Ramos (cell line): ENCODE measurements at regions not wholly inside any gene's neighbourhood (a gene's known extent, or its start where the extent isn't known, plus 50 kb on each side); places are given as distances from the start of the nearest gene placed in this dataset.

ENCODE experiments used
- in situ Hi-C: fragments of 300-500 bp; cut with MboI; formaldehyde crosslinking; loops from one replicate; pipeline ENCODE4 v1.14.3; 2022; ENCODE audit warnings: low sequenced_read_pairs; ENCODE audit not compliant: unreplicated experiment

DNA sequence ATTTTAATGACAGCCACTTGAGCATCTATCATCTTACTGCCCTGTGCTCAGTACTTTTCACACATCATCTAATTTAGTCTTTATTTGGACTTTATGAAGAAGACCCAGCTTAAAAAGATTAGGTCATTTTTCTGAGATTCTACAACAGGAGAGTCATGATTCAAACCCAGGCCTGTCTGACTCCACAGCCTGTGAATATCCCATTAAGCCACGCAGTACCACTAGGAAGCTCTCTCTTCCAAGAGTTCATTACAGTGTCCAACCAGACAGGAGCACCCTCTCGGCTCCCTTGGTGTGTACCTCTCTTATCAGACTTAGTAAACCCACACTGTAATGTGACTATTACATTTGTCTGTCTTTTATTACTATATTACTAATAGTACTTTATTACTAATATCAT is 332.8 kb downstream of the DHX15 start:
- in situ Hi-C loops = no loop called here

DNA sequence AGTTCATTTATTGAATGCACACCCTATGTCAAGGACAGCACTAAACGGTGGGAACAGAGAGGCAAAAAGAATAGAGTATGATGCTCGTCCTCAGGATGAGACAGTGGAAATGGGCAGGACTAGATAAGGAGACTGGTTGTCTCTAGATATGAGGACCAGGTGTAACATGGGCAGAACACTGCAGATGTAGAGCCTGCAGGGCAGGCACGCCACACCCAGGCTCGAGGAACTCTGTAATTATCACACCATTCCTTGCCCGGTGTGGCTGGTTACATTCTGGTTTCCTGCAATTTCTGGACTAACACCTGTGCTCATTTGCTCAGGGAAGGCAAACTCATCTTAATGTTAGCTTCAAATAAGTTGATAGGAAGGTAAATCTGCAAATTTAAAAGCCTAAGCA is 334.4 kb downstream of the DHX15 start:
- in situ Hi-C loops = no loop called here

DNA sequence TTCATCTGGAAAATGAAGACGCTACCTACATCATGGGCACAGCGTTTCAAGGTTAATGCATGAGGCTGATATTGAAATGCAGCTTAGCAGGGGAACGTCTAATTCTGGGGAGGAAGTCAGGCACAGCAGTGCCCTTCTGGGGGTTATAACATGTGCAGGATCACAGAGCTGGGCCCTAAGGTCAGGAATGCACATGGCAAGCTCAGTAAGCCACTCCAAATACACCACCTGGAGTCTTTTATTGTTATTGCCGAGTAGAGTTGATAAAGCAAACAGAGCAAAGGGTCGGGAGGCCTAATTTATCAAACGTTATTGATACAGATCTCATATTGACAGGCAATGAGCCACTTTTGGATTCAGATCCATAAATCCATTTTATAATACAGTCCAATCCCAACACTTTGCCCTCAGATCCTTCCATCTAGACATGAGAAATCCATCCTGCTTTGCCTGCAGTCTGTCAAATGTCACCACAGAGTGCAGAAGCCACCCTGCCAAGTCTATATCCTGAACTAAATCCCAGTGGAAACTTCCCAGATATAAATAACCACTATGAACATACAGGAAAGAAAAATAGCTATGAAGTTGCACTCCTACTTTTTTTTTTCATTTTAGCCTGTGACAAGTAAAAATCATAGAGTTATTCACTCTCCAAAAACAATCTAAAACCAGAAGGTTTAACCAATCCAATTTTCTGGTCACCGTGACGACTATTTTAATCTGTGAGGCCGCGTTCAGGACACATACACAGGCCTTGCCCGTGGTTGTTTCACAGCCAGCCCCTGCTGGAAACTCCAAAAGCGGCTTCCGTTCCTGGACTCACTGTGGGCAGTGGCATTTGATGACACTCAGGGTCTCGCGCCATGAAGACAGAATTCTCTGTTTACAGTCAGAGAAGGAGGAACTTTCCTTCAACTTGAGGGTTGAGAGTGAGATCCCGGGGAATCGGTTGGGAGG is 335.4 kb downstream of the DHX15 start:
- in situ Hi-C loops = no loop called here

DNA sequence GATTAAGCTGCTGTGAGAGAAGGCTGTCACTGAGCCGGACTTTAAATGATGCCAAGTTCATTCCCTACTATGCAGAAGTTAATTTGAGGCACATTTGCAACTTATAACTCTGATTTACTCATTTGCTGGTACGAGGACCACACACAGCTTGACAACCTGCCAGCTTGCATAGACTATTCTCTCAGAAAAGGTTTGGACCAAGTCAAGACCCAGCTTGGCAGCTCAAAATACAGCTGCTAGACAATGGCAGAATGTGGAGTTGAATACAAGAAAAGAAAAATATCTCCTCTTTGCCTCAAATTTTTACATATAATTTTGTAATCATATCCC is 338.9 kb downstream of the DHX15 start:
- in situ Hi-C loops = no loop called here

DNA sequence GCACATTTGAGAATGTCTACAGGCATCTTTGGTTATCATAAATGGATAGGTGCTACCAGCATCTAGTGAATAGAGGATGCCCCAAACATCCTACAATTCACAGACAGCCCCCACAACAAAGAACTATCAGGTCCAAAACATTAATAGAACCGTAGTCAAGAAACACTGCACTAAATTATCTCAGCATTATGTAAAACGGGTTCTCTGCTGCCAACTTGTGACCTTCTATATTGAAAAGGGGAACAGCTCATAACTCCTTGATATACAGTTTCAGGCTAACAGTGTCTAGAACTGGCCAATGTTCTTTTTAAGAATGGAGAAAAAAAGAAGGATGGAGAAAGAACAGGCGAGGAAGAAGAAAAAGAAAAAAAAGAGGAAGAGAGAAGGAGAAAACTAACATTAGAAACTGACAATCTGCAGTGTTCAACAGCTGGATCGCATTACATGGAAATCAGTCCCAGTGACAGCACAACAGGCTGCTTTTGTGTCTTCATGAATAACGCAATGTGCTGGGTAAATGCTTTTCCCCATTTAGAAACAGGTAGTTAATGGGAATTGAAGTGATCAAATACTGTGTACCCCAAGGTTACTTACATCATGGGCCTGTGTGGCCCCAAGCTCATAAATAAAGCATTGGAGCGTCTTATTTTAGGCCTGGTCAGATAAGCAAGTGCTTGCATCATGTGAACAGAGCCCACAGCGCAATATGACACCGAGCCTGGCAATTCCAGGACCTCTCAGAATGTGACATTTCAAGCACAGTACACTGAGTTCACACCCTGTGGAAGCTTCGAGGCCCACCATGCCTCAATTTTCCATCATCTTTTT is 339.5 kb downstream of the DHX15 start:
- in situ Hi-C loops = no loop called here

DNA sequence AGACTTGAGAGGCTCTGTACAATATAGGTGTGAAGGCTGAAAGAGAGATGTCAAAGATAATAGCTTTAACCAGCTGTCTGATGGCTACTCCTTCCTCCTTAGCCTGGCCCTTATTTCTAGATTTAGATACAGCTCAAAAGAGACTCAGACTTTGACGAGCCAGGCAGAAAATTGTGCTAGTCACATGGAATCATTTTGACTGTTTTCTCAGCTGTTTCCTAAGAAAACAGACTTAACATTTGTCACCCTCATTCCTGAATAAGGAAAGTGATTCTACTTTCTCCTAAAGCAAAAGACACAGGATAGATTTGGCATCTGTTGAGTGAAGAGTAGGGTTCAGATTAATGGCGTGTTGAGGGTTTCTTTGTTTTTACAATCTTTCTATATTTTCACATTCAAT is 340.7 kb downstream of the DHX15 start:
- in situ Hi-C loops = no loop called here

DNA sequence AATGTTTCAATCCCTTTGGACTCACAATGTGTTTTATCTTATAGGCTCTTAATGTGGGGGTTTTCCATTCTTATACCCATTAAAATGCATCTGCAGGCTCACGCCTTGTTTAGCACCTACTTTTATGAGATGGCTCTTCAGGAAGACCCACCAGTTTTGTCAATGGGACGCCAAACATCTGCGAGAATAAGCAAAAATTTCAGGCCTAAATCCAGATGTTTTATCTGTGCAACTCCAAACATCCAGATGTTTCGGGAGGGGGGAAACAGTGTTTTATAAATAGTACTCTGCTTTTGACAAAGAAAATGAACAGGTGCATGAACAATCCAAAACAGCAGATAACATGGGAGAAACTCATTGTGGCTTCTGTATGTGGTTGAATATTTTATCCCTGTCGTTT is 342.8 kb downstream of the DHX15 start:
- in situ Hi-C loops = no loop called here

DNA sequence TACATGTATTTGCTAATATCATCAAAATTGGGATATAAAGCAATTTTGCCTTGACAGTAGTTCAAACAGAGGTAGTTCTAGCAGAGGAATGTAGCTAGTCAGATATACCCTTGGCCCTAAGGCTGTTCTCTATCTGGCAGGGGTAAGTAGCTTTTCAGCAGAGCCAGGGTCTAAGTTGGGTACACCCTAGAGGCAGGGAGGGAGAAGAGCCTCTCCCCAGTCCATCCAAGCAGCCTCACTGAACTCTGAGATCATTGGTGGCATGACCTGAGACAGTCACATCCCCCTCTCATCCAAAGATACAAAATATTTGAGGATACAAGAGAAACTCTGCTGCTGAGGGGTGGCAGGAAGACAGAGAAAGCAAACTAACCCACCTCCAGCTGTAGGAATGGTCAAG is 343.7 kb downstream of the DHX15 start:
- in situ Hi-C loops = no loop called here

DNA sequence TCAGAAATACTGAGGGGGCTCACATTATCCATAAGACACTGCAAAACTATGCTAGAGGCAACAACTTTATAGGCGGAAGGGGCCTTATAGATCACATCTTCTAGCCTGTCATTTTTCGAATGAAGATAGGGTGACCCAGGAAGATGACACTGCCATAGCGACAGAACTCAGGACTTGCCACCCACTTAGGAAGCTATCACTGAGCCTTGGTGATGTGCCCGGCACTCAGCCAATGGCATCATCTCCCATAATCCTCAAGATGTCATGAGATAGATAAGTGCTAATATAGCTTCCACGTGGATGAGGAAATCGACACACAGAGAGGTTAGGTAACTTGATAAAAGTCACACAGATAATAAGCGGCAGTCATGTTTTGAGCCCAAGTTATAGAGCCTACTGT is 346.6 kb downstream of the DHX15 start:
- in situ Hi-C loops = no loop called here

DNA sequence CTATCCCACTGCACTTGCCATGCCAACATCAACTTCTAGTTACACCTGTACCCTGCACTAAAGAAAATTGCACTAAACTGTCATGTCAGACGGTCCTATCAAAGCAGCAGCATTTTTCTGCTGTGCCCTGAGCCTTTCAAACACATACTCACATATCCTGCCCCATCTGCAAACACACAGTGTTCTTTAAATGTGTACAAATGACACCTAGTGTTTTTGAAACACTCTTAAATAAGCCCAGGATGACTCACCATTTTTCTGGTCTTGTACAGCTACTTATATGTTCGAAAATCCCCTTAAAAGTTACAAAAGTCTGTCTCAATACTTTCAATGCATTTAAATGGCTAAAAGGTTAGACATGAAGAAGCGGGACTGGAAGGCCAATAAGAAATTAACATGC is 346.7 kb upstream of the PPARGC1A start:
- in situ Hi-C loops = no loop called here

DNA sequence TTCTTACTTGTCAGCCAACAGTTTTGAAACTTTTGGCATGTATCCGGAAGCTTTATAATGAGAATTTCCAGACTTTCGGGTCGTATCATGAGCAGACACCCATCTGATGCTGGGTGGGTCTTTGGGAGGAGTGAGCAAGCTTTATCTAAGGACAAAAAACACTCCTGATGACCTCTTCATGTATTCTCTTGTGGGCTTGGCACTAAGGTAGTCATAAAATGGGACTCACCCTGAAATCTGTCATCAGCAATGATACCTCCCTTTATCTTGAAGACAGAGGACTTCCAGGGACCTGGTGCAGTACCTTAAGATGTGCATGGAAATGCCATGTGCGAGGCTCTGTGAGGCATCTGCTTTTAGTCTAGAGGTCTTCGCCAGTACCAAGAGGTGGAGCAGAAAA is 346.3 kb upstream of the PPARGC1A start:
- in situ Hi-C loops = no loop called here

DNA sequence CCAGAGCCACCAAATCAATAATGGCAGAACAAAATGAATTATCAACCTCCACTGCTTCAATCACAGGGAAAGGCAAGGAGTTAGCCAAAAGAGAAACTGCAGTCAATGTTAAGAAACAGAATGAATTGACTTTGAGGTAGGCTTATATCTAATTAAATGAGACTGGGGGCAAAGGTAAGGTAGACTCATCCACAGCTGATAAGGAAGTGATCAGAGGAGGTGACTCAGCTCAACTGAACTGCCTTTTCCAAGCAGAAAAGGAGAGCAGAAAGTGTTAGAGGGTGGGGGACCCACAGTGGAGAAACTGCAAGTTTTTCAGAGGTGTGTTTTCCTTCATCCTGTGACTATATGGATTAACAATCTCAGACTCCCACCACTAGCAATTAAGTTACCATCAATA is 345.8 kb upstream of the PPARGC1A start:
- in situ Hi-C loops = no loop called here

DNA sequence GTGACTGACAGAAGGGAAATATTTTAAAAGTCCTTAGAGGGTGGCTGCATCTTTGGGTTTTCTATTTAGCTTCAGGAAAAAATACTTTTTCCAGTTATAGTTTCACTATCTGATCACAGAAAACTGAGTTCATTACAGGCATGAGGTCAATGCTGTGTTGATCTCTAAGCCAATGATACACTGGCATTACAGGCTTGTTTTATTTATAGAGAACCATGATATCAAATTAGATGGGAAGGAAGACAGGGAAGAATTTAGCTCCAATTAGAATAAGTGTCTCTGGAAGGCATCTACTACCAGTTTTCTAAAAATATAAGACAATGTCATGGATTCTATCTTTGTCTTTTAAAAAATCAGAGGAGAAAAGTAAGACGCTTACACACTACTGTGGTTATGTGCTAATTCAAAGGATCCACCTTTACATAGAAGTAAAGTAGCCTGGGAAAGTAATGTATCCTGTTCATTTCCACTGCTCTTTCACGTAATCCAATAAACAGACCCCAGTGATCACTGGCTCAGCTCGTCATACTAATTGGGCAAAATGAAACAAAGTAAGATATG is 344.5 kb upstream of the PPARGC1A start:
- in situ Hi-C loops = no loop called here

DNA sequence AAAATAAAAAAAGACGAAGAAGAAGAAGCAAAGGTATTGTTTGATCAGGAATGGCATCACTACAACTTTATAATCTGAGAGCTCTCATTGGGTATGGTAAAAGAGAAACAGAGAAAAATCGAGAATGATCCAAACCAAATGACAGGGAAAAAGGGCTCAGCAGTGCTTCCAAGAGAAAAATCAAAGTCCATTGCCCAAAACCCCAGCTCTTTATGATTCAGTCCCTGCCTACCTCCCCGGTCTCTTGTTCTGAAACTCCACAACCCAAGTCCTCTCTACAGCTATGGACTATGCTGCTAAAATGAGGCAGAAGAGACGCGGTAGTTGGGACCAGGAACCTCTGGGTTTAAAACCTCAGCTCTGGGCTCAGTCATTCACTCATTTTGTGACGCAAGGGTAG is 341.1 kb upstream of the PPARGC1A start:
- in situ Hi-C loops = no loop called here

DNA sequence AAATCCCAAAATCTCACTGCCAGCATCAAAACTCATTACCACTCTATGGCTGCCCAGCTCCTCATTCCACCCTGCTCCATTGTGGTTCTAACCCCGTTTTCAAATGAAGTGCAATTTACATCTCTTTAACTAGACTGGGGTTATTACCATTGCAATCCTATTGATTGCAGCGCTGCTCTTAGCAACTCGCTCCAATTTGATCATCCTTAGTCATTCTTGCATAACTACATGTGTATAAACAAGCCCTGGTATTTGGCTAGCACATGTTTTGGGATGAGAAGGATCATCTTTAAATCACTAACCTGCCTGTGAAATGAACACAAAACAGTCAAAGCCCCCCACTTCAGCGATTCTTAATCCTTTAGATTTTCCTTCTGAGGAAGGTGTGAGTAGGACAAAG is 340.1 kb upstream of the PPARGC1A start:
- in situ Hi-C loops = no loop called here

DNA sequence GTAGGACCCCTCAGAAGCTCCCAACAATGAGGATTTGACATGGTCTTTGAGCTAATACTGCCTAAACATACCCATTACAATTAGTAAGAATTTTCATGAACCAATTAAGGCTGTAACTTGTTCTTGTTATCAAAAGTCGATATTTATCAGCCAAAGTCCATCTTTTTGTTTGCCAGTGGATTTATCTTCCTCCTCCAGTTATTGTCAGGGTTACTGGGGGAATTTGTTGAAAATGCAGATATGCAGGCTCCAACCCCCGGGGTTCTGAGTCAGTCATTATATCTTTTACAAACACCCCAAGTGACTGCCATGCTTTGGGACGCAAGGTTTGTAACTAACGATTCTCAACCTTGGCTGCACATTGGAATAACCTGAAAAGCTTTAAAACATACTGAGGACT is 338.8 kb upstream of the PPARGC1A start:
- in situ Hi-C loops = no loop called here

DNA sequence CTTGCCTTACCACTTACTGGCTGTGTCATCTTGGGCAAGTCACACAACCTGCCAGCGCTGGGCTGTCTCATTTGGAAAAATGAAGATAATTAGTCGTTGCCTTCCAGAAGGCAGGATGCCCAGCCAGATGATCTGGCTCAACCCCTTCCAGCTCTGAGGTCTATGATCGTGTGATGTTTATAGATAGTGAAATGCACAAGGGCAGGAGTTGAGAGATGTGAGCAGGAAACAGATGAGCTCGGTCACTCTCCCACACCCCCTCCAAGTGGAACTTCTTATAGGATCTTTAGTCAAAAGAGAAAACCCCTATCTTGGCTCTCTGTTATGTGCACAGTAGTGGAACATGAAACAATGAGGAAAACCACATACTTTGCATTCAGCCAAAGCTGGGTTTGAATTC is 336.8 kb upstream of the PPARGC1A start:
- in situ Hi-C loops = no loop called here

DNA sequence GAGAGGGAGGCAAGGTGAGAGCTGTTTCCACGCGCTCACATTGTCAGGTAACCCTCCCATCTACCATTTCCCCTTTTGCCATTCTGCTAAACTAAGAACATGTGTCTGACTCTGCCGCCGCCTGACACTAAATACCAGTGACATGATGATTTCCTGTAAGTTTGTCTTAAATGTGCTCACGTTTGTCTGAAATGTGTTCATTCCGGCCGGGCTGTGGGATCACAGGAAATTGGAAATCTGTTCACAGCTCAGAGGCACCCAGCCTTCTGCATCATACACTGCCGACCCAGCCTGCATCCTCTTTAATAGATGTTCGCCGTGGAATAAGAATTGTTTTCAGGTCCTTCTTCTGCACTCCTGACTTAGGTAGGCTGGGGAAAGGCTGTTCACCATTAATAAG is 336.2 kb upstream of the PPARGC1A start:
- in situ Hi-C loops = no loop called here

DNA sequence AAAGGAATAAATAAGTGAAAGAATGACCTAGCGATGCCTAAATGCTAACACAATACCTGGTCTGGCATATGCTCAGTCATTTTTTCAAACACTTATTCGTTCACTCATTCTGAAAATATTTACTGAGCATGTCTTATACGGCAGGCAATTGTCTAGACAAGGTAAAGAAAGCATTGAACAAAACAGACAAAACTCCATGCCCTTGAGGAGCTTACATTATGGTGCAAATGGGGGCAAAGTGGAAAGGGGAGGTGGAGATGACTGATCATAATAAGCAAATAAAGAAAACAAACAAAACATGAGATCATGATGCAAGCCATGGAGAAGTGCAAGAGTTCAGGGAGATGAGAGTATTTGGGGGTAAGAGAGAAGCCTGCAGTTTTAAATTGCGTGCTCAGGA is 334.6 kb upstream of the PPARGC1A start:
- in situ Hi-C loops = no loop called here

DNA sequence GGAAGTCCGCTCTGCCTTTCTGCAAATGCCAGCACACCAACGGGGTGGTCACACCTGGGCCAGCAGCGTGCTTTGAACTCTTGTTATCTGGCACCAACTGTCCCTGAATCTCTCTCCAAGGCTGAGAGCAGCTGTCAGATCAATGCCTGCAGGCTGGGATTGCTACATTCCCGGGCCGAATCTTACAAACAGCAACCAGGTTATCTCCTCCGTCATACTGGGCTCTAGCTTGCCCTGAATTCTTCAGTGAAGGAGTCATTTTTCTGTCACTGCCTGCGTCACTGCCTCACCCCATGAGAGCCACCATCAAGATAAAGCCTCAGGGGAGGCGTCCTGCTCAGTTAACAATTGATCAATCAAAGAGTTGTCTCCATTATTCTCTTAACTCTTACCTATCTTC is 329.4 kb upstream of the PPARGC1A start:
- in situ Hi-C loops = no loop called here

DNA sequence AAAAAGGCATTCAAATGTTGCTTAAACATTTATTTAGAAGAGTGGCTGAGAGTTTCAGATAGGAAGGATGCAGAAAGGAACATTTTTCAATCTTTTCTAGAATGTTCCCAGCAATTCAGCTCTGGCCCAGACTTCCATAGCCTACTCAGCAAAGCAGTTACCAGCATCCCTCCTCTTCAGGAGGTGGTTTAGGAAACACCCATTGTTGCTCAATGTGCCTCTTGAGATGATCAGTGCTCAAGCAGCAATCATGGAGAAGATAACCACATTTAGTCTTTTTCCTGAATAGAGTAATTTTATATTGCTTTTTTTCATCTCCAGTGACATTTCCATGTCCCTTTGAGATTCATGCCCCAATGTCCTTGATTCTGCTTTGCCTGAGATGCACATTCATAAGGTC is 328.7 kb upstream of the PPARGC1A start:
- in situ Hi-C loops = no loop called here
